ENCODE measurements at regions not wholly inside any gene's neighbourhood (a gene's known extent, or its start where the extent isn't known, plus 50 kb on each side); places are given as distances from the start of the nearest gene placed in this dataset.

DNA sequence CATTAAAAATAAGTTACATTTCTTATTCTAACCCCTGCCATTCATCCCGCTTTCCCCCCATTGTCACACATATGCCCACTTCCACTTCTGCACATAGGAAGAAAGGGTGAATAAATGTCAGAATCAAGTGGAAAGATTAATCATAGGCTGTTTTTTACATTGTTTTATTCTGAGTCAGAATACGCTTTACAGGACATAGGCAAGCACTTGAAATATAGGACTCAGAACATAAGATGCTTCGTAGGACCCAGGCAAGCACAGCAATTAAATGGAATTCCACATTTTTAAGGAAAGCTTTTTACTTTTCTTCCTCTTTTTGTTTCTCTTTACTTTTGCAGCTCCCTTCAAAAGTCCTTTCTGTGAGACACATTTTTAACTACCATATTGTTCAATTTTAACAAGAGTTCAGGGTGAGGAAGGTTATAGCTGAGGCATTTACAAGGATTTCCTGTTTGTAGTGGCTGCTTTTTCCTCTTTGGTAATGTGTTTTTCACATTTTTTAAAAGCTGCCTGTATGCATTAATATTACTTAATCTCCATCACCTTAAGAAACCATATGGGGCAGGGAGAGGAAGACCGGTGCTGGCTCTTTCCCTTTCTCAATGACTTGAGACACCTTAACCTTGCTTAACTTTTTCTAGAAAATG is 130.0 kb downstream of the TES start:
- TF ChIP-seq POLR2A (IDR thresholded peaks at IDR 0.05) = no peak
- no peak for TF ChIP-seq CTCF (IDR thresholded peaks at IDR 0.05)

Data from testis (tissue), 2 donors.